ACHN (cell line): ENCODE measurements at regions not wholly inside any gene's neighbourhood (a gene's known extent, or its start where the extent isn't known, plus 50 kb on each side); places are given as distances from the start of the nearest gene placed in this dataset.

Experiments used
- DNase-seq: peaks from one replicate; pipeline ENCODE4 v3.0.0-alpha.2; 2015
- in situ Hi-C: cut with HindIII; loops from 2 replicates; pipeline ENCODE4 v1.10.0; 2017; ENCODE audit warnings: low sequenced_read_pairs, low pct_ligation_motif_present, low pct_unique_long_range_greater_than_20kb

DNA sequence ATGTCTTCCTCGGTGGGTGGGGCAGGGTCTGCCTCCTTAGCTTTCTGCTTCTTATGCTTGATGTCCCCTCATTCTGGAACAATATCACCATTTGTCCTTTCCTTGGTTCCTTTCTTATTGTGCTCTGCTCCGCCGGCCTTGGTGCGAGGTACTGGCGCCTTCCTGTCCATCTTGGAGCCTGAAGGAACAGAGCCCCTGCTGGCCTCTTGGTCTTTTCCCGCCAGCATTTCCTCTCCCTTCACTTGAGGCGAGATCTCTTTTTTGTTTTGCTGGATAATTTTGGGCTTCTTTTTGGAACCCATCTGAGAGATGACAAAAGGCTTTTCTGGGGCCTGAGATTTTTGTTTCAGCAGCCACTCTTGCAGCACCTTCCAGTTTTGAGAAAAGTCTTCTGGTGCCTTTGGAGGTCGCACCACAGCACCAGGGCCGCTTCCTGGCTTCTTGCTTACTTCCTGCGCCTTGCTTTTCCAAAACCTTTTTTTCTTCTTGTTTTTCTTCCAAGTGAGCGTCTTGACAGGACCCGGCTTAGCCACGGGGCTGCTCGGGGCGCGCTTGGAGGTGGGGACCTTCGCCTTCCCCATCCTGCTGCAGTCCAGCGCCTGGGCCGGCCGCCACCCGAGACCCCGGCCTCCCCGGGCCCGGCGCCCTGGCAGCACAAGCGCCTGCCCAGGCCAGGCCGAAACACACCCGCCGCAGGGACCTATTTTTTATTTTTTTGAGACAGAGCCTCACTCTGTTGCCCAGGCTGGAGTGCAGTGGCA is 127.1 kb downstream of the KLF13 start:
- no peak for DNase-seq

DNA sequence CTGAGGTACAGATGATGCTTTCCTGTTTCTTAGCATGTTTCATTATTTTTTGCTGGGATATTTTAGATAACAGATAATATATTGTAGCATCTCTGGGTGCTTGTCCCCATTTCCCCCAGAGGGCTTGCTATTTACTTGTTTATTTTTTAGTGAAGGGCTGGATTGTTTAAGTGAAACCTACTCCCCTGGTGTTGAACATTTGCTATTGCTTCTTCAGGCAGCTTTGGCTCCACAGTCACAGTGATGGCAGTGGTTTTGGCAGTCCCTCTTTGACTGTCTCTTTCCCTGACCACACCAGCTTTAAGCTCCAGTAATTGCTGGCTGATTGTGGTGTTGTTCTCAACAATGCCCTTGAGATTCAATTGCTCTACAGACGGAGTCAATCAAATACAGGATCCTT is 128.9 kb downstream of the KLF13 start:
- in situ Hi-C loops, result no loop called here
- no peak for DNase-seq

More for the DNA sequence above, 127.1 kb downstream of the KLF13 start:
- in situ Hi-C loops, result no loop called here

DNA sequence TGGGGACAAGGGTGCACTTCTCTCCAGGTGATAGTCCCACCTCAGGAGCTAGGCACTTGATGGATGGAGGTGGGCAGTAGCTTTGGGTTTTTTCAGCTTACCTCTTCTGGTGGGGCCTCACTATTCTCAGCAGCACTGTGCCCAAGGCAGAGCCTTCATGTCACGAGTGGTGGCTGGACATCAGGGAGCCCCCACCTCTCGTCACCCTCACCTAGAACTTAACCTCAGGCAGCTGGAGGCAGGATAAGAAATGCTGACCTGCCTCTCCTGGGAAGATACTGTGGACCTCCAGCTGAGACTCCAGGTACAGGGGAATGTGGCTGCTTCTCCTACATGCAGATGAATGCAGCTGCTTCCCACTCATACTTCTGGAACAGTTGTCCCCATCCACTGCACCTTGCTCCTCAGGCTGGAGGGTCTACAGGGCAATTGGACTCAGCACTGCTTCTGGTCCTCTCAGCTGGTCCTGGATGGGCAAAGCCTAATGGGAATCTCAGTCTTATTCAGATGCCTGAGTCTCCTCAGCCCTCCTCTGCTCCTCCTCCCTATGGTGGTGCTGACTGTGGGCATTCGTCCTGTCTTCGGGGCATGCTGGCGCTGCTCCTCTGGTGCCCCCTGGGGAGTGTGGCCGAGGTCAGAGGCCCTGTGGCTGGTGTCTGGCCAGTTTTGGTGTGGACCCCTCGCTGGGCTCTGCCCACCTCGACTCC is 129.9 kb downstream of the KLF13 start:
- no peak for DNase-seq
- in situ Hi-C loops, result no loop called here

DNA sequence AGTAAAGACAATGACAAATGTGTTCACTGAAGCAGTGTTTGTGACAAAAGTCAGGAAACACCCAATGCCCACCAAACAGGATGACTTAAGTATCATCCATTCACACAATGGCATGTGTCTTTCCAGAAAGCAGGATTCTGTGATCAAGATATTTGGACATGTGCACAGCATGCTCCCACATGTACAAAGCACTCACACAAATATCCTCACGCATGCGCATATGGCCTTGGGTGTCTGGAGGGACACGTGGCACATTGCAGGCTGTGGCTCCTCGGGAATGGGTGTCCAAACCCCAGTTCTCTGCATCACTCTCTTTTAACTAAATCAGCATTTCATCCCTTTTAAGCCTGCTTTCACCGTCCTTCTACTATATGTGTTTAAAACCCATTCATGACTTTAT is 130.5 kb downstream of the KLF13 start:
- DNase-seq, result no peak
- in situ Hi-C loops, result no loop called here

DNA sequence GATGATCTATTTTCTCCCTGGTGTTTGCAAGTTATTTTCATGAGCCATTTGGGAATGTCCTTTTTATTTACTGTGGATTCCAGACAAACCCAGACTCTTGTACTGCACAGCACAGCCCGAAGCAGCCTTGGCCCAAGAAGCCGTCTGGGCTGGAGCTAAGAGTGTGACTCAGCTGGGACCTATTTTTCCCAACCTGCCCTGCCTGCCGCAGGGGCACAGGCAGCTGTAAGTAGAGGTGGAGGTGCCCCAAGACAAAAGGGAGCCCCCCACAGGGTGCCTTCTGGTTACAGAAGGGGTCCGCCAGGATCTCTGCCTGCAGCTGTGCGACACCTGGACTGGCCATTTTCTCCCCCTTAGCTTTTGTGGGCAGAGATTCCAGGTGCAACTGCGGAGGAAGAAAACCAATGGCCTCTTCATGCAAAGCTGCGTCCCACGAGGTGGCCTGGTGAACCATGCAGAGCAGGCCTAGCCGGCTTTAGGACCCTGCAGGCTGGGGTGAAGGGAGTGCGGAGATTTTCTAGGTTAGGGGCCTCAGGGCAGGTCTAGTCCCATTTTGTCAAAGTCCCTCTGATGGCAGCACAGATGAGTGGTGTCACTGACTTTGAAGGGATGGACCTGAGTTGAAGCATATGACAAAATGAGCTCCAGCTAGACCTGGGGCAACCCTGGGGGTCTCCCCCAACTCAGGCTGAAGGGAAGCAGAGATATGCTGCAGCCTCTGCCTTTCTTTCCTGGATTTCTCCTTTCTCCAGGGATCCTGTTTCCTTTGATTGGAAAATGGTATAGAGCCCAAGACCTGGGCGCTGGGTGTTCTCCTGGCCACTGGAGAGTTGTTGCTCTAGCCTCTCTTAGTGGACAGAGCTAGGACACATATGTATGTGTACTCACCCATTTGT is 131.2 kb downstream of the KLF13 start:
- in situ Hi-C loops, result no loop called here
- DNase-seq, result no peak

DNA sequence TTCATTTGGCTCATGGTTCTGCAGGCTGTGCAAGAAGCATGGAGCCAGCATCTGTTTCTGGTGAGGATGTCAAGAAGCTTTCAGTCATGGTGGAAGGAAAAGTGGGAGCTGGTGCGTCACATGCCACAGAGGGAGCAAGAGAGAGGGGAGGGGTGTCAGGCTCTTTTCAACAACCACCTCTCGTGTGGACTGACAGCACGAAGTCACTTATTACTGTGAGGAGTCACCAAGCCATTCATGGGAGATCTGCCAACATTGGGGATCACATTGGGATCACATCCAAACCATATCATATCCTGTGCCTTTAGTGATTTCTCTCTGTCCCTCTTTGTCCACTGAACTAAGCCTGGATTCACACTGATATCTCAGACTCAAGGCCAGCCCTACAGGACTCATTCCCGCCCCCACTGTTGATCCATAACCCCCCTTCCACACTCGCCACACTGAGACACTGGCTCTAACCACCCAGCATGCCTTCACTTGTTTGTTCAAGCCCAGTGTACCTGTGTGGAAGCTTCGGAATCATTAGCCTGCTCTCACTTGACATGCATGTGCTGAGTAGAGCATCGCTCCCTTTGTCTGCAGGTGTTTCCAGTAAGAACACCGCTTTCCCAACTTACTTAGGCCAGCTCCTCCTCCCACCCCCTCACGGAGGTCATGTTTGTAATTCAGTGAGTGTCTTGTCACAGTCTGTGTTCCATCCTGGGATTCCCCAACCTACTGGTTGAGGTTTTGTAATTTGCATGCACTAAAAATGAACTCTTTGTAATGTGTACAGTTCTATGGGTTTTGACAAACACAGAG is 132.2 kb downstream of the KLF13 start:
- DNase-seq, result no peak
- in situ Hi-C loops, result no loop called here

DNA sequence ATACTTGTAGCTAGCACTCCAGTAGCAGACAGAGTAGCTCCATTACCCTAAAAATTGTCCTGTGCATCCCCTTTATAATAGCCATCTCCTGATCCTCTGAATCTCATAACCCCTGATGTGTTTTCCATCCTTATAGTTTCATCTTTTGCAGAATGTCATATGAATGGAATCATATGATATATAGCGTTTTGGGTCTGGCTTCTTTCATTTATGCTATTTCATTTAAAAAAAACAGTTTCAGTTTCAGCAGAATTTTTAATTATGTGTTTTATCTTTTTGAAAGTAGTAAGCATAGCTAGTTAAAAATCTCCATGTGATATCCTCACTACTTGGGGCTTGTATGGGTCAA is 132.7 kb downstream of the KLF13 start:
- DNase-seq, result no peak
- in situ Hi-C loops, result no loop called here

DNA sequence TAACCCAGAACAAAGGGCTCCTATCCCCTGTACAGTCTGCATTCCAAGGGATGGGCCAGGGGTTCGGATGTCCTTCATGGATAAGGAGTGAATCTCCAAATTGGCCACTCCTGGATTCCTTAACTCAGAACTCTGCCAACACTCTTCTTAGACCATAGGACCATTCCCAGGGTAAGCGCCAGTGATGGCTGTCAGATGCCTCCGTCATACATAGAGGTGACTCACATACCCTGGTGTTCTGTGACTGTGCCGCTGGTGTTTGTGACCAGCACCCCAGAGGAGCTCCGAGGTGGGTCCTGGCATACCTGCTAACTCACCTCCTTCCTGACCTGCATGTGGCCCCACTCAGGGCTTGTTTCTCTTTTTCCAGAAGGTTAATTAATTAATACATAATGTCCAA is 134.7 kb downstream of the KLF13 start:
- no peak for DNase-seq
- in situ Hi-C loops, result no loop called here

DNA sequence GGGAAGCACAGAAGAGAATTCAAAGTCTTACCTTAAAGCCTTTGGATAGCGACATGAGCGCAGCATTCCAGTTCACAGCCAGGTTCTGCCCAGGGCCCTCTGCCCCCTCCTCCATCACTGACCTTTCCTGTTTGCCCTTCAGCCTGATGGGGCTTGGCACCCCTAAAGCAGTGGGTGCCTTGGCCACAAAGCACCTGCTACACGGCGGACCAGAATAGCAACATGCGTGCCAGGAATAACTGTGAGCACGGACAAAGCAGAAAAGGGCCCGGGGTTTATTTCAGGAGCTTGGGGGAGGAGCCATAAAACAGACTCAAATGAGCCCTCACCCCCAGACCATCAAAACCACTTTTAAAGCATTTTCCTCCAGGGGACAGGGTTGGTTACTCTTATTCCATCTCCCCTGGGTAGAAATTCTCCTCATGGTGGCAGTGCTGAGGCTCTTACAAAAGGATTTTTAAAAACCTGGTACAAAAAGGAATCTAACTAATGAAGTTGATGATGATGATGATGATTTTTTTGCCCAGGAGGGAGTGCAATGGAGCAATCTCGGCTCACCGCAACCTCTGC is 135.4 kb downstream of the KLF13 start:
- in situ Hi-C loops, result no loop called here
- no peak for DNase-seq

DNA sequence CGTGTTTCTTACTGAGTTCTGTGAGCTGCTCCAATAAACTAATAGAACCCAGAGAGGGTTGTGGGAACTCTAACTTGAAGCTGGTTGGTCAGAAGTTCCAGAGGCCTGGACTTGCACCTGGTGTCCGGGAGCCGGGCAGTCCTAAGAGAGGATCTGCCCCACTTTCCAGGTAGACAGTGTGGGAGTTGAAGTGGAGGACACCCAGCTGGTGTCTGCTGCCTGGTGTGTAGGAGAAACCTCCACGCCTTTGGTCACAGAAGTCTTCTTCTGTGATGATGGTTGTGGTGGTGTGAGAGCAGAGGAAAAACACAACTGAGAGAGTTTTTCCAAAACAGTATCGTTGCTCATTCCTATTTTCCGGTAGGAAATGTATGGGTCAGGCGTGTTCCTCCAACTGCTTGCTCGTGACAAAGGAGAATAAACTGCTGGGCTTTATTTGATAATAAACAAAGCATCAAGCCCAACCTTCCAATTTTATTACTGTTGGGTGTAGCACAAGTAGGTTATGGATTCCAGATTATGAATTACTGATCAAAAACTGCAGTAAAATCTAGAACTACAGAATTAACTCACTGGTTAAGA is 137.0 kb downstream of the KLF13 start:
- in situ Hi-C loops, result no loop called here
- no peak for DNase-seq

DNA sequence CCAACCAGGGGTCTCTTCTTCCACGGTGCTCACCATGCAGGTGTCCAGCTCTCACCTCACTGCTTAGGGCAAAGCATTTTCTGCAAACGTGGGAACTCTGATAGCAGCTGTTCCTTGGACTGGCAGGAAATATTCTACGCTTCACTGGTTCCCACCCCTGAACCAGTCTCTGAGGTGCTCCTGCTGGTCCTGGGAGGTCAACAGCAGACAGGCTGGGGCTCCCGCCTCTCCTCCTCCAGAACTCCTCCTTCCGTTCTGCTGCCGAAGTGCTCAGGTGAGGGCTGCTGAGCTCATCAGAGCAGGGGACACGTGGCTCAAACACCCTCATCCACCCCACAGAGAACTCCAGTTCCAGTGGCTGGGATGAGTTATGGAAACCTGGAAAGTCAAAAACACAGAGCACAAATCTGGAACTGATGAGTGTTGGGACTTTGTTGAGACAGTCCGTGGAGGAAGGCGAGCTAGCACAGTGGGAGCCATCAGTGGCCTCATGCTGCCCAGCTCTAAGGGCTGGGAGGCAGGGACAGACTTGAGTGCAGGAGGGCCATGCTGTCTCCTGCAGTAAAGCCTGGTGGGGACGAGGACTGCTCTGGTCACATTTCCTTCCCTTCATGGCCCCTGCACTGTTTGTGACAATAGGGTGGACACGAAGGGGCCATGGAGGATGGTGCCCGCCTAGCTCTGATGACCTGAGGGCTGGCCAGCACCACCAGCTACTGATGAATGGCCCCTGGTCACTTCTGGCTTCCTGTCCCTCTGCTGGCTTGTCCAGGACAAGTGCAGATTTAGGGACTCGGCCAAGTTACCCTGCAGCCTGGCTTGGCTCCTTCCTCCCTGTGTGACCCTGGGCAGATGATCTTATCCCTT is 137.8 kb downstream of the KLF13 start:
- no peak for DNase-seq
- in situ Hi-C loops, result no loop called here

DNA sequence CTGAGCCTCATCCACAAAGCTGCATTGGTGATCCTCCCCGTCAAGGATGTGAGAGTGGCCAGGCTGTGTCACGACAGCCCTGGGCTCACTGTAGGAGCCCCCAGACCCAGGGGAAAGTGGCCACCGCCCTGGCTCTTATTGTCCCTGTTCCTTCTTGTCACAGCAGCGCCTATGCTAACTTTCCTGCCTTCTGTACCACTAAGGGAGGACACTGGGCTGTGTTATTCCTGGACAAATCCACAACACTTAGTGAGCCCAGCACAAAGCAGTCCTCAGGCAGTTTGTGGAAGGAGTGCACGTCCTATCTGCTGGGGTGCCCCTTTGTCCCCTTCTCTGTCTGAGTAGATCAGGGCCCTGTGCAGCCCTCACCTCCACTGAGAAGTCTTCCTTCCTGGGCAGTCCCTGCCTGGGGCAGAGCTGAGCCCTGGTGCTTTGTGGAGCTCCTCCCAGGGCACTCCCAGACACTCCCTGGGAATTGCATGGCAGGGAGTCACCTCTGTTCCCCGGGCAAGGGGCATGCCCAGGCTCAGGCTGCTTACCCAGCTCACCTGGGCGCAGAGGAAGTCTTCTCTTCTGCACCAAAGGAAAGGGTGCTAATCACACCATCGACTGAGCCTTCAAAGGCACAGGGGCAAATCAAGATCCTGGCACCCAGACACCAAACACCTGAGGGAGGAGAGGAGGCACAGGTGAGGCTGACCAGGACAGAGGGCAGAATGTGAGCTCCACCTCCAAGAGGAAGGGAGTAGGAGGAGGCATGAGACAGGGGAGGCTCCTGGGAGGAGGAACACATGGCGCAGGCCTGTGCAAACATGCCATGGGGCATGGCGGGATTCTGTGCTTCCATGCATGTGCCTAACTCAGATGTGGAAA is 138.7 kb downstream of the KLF13 start:
- DNase-seq, result no peak
- in situ Hi-C loops, result no loop called here

DNA sequence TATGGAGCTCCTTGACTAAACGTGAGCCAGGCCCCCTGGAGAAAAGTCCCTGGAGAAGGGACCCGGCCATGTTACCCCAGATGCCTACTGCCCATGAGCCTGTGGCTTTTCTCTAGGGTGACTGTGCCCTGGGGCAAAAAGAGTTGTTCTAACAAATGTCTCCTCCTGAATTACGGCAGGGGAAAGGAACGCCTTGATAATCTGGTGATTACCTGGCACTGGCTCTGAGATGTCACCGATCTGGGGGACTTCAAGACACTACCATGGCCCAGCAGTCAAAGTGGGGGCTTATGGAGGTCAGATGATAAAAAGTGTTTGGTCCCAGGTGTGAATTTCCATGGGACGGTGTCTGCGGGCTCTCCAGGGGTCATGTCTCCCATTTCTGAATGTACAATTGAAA is 140.7 kb downstream of the KLF13 start:
- in situ Hi-C loops, result no loop called here
- DNase-seq, result no peak

DNA sequence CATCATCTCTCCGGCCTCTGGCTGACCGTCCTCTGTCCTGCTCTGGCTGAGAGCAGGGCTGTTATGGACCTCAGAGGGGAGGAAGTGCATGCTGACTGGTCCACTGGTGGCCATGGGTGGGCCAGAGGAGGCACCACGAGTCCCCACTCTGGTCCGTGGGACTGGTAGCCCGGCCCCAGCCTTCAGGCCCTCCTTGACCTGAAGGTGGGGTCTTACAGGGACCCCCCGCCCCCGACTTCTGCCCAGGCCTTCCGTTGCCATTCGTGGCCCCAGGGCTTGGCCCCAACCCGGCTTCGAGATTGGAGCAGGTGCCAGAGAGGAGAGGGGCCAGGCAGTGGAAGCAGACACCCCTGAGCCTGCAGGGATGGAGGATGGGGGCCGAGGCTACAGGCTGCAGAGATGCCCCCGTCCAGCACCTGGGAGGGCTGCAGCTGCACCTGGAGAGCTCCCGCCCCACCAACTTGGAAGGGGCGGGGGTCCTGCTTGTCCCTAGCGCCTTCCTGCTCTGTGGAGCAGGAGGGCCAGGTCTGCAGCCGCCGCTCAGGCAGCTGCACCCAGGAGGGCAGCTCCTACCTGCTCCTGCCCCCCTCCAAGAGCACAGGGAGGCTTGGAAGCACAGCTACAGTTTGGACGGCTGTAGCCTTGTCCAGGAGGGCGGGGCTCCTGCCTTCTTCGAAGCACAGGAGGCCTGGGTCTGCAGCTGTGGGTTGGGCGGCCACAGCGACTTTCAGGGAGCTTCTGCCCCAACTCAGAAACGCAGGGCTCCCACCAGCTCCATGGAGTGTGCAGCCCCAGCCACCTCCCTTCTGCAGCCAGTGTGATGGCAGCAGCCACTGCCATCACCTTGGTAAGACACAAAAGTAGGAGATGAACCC is 142.5 kb downstream of the KLF13 start:
- in situ Hi-C loops, result no loop called here
- no peak for DNase-seq

DNA sequence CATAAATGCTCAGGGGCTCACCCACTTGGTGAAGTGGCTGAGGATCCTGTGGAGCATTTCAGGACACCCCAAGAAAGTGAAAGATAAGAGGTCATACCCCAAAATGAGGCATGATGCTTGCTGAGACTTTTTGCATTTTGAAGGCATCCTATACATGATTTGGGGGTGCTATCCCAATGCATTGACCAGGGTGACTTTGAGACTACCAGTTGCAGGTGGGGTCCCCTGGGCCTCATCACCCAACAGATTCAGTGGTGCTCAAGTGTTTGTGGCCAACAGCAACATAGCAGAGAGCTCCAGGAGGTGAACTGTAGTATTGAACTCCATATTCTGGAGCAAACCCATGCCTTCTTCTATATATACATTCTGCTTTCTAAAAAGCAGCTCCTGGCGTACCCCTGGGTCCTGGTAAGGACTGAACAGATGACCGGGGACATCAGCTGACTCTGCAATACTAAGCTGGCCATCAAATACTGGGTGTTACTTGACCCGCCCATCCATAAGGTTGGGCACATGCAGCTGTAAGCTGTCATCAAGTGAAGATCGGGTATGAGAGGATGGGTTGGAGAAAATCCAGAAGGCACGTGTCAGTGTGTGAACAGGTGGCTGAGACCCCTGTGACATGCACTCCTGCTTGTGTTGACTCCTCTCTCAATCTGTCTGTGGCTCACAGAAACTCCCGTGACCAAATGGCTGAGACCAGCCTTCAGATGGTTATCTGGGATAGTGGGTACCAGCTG is 143.3 kb downstream of the KLF13 start:
- in situ Hi-C loops, result no loop called here
- DNase-seq, result no peak
